ENCODE measurements at regions not wholly inside any gene's neighbourhood (a gene's known extent, or its start where the extent isn't known, plus 50 kb on each side); places are given as distances from the start of the nearest gene placed in this dataset.
"Not testable (repeated sequence)": the region's sequence is repeated elsewhere in the genome, so short reads cannot be mapped to it uniquely, and the experiment has no call there.

DNA sequence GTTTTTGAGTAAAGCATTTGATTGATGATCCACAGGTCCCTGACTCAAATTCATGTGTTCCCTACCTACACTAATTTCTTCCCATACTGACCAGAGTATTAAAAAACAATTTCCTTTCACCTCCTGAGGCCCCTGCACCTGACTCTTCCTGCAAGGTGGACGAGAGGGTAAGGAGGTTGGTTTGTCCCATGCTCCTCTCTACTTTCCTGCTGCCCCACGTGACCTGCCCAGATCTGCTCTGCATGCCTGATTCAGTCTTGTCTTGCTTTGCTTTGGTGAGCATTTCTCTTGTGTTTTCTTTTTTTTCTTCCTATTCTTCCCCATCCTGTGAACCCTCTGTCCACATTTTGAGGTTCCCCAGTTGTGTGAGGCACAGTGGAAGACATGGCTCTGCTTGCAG is 107.8 kb downstream of the ZNF467 start:
- H3K4me3 ChIP-seq (ENCODE audit: insufficient read depth, low read depth, low read length); H3K9me3 ChIP-seq (ENCODE audit: control insufficient read depth, low read length); H3K27ac ChIP-seq (ENCODE audit: insufficient read depth, low read depth, low read length, poor library complexity, severe bottlenecking); H3K4me1 ChIP-seq (ENCODE audit: control insufficient read depth, insufficient read depth, low read length); H3K36me3 ChIP-seq (ENCODE audit: control insufficient read depth, insufficient read depth, low read length); H3K27me3 ChIP-seq (ENCODE audit: control insufficient read depth, insufficient read depth, low read length, poor library complexity, severe bottlenecking): not testable (repeated sequence)
- WGBS, 2 experiments: 81 to 91% methylated on average over 2 of the region's 2 CpGs

DNA sequence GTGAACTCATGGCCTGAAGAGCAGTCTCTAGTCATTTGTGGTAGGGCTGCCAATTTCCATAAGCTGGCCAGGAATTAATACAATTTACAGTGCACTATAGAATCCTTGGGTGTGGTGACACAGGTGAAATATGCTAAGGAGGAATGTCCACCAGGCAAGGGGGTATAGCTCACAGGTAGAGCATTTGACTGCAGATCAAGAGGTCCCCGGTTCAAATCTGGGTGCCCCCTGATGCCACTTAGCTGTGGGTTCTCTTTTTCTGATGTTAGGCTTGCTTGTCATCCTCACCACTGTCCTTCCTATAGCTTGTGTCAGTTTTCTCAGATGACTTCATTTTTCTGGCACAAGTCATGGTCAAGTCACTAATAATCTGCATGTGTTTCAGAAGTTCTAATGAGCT is 108.7 kb downstream of the ZNF467 start:
- H3K9me3 ChIP-seq (ENCODE audit: control insufficient read depth, low read length): no peaks in the 10 kb centered on the region
- H3K27me3 ChIP-seq (ENCODE audit: control insufficient read depth, insufficient read depth, low read length, poor library complexity, severe bottlenecking): no peaks in the 10 kb centered on the region
- H3K4me3 ChIP-seq (ENCODE audit: insufficient read depth, low read depth, low read length): no peak overlapping the region
- H3K4me1 ChIP-seq (ENCODE audit: control insufficient read depth, insufficient read depth, low read length): no peaks in the 10 kb centered on the region
- 86 to 97% methylated on average over 1 of the region's 1 CpG for WGBS, 2 experiments
- H3K36me3 ChIP-seq (ENCODE audit: control insufficient read depth, insufficient read depth, low read length): no peaks in the 10 kb centered on the region
- H3K27ac ChIP-seq (ENCODE audit: insufficient read depth, low read depth, low read length, poor library complexity, severe bottlenecking): no peak overlapping the region

- 82 to 88% methylated on average over 5 of the region's 5 CpGs for WGBS, 2 experiments
- Histone ChIP-seq H3K27me3 (ENCODE audit: control insufficient read depth, insufficient read depth, low read length, poor library complexity, severe bottlenecking) (no peaks in the 10 kb centered on the region), H3K27ac (ENCODE audit: insufficient read depth, low read depth, low read length, poor library complexity, severe bottlenecking) (no peak overlapping the region), H3K4me3 (ENCODE audit: insufficient read depth, low read depth, low read length) (no peak overlapping the region), H3K4me1 (ENCODE audit: control insufficient read depth, insufficient read depth, low read length) (no peaks in the 10 kb centered on the region), H3K36me3 (ENCODE audit: control insufficient read depth, insufficient read depth, low read length) (no peaks in the 10 kb centered on the region), H3K9me3 (ENCODE audit: control insufficient read depth, low read length) (no peaks in the 10 kb centered on the region)
These were observed 109.2 kb downstream of the ZNF467 start for GRCh38 chr7:149664176-149664575.

GRCh38 chr7:149662591-149663095 is 110.7 kb downstream of the ZNF467 start:
- no peaks in the 10 kb centered on the region for H3K4me1 ChIP-seq (ENCODE audit: control insufficient read depth, insufficient read depth, low read length)
- 18 to 19% methylated on average over 5 of the region's 5 CpGs for WGBS, 2 experiments
- H3K4me3 ChIP-seq (ENCODE audit: insufficient read depth, low read depth, low read length): no peak overlapping the region
- H3K27me3 ChIP-seq (ENCODE audit: control insufficient read depth, insufficient read depth, low read length, poor library complexity, severe bottlenecking): no peaks in the 10 kb centered on the region
- no peak overlapping the region for H3K27ac ChIP-seq (ENCODE audit: insufficient read depth, low read depth, low read length, poor library complexity, severe bottlenecking)
- no peaks in the 10 kb centered on the region for H3K9me3 ChIP-seq (ENCODE audit: control insufficient read depth, low read length)
- no peaks in the 10 kb centered on the region for H3K36me3 ChIP-seq (ENCODE audit: control insufficient read depth, insufficient read depth, low read length)

GRCh38 chr7:149655784-149656183 is 117.6 kb downstream of the ZNF467 start:
- H3K9me3 ChIP-seq (ENCODE audit: control insufficient read depth, low read length): no peaks in the 10 kb centered on the region
- WGBS, 2 experiments: 77 to 78% methylated on average over 1 of the region's 1 CpG
- no peaks in the 10 kb centered on the region for H3K27me3 ChIP-seq (ENCODE audit: control insufficient read depth, insufficient read depth, low read length, poor library complexity, severe bottlenecking)
- no peaks in the 10 kb centered on the region for H3K4me1 ChIP-seq (ENCODE audit: control insufficient read depth, insufficient read depth, low read length)
- no peak overlapping the region for H3K27ac ChIP-seq (ENCODE audit: insufficient read depth, low read depth, low read length, poor library complexity, severe bottlenecking)
- no peaks in the 10 kb centered on the region for H3K36me3 ChIP-seq (ENCODE audit: control insufficient read depth, insufficient read depth, low read length)
- H3K4me3 ChIP-seq (ENCODE audit: insufficient read depth, low read depth, low read length): no peak overlapping the region

DNA sequence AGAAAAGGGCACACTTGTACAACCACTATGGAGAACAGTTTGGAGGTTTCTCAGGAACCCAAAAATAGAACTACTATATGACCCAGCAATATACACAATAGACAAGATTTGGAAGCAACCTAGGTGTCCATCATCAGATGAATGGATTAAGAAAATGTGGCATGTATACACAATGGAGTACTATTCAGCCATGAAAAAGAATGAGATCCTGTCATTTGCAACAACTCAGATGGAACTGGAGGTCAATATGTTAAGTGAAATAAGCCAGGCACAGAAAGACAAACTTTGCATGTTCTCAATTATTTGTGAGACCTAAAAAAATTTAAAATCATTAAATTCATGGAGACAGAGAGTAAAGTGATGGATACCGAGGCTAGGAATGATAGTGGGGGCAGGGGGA is 118.8 kb downstream of the ZNF467 start:
- no peaks in the 10 kb centered on the region for H3K4me1 ChIP-seq (ENCODE audit: control insufficient read depth, insufficient read depth, low read length)
- H3K27me3 ChIP-seq (ENCODE audit: control insufficient read depth, insufficient read depth, low read length, poor library complexity, severe bottlenecking): no peaks in the 10 kb centered on the region
- H3K27ac ChIP-seq (ENCODE audit: insufficient read depth, low read depth, low read length, poor library complexity, severe bottlenecking): no peak overlapping the region
- H3K36me3 ChIP-seq (ENCODE audit: control insufficient read depth, insufficient read depth, low read length): no peaks in the 10 kb centered on the region
- no peaks in the 10 kb centered on the region for H3K9me3 ChIP-seq (ENCODE audit: control insufficient read depth, low read length)
- WGBS, 2 experiments: 9 to 43% methylated on average over 1 of the region's 1 CpG
- no peak overlapping the region for H3K4me3 ChIP-seq (ENCODE audit: insufficient read depth, low read depth, low read length)

GRCh38 chr7:149650190-149650589 is 123.2 kb downstream of the ZNF467 start:
- H3K27me3 ChIP-seq (ENCODE audit: control insufficient read depth, insufficient read depth, low read length, poor library complexity, severe bottlenecking); H3K4me1 ChIP-seq (ENCODE audit: control insufficient read depth, insufficient read depth, low read length); H3K4me3 ChIP-seq (ENCODE audit: insufficient read depth, low read depth, low read length); H3K27ac ChIP-seq (ENCODE audit: insufficient read depth, low read depth, low read length, poor library complexity, severe bottlenecking); H3K9me3 ChIP-seq (ENCODE audit: control insufficient read depth, low read length); H3K36me3 ChIP-seq (ENCODE audit: control insufficient read depth, insufficient read depth, low read length): not testable (repeated sequence)
- 87% methylated on average over 3 of the region's 3 CpGs for WGBS, 2 experiments

DNA sequence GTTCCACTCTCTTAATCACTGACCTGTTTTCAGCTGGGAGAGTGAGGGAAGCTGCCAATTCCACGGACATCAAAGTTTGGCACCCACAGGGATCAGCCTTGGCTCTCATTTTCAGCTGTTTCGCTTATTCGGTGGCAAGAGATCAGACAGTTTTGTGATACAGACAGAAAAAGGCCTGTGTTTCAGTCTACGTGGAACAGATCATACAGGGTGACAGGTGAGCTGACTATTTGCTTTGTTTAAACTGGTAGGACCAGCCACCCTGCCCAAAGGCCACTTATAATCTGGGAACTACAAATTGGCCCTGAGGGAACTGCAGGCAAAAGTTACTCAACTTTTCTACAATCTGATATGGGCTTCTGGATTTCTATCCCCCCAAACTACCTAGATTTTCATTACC is 128.6 kb downstream of the ZNF467 start:
- Histone ChIP-seq H3K9me3 (ENCODE audit: control insufficient read depth, low read length) (no peaks in the 10 kb centered on the region), H3K27me3 (ENCODE audit: control insufficient read depth, insufficient read depth, low read length, poor library complexity, severe bottlenecking) (no peaks in the 10 kb centered on the region), H3K27ac (ENCODE audit: insufficient read depth, low read depth, low read length, poor library complexity, severe bottlenecking) (no peak overlapping the region), H3K4me3 (ENCODE audit: insufficient read depth, low read depth, low read length) (no peak overlapping the region), H3K4me1 (ENCODE audit: control insufficient read depth, insufficient read depth, low read length) (no peaks in the 10 kb centered on the region), H3K36me3 (ENCODE audit: control insufficient read depth, insufficient read depth, low read length) (no peaks in the 10 kb centered on the region)
- WGBS, 2 experiments: 87 to 91% methylated on average over 4 of the region's 4 CpGs

DNA sequence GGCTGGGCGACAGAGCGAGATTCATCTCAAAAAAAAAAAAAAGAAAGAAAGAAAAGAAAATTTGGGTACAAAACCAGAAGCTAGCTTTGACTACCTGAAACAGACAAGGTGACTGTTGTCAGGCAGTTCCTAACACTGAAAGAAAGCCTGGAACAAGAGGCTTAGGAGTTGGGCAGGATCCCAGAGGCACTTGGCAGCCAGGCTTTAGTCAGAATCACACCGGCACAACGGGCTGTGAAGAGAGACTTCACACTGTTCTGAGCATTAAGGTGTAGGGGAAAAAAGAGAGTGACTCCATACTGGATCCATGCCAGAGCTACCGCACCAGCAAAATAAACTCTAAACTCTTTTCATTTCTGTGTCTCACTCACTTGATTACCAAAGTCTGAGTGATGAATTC is 130.8 kb downstream of the ZNF467 start:
- H3K4me1 ChIP-seq (ENCODE audit: control insufficient read depth, insufficient read depth, low read length): no peaks in the 10 kb centered on the region
- H3K36me3 ChIP-seq (ENCODE audit: control insufficient read depth, insufficient read depth, low read length): no peaks in the 10 kb centered on the region
- no peaks in the 10 kb centered on the region for H3K27me3 ChIP-seq (ENCODE audit: control insufficient read depth, insufficient read depth, low read length, poor library complexity, severe bottlenecking)
- H3K4me3 ChIP-seq (ENCODE audit: insufficient read depth, low read depth, low read length): no peak overlapping the region
- 91 to 96% methylated on average over 5 of the region's 5 CpGs for WGBS, 2 experiments
- H3K9me3 ChIP-seq (ENCODE audit: control insufficient read depth, low read length): no peaks in the 10 kb centered on the region
- H3K27ac ChIP-seq (ENCODE audit: insufficient read depth, low read depth, low read length, poor library complexity, severe bottlenecking): no peak overlapping the region

GRCh38 chr7:149638566-149639320 is 134.6 kb downstream of the ZNF467 start:
- Histone ChIP-seq H3K27me3 (ENCODE audit: control insufficient read depth, insufficient read depth, low read length, poor library complexity, severe bottlenecking) (no peaks in the 10 kb centered on the region), H3K36me3 (ENCODE audit: control insufficient read depth, insufficient read depth, low read length) (no peaks in the 10 kb centered on the region), H3K27ac (ENCODE audit: insufficient read depth, low read depth, low read length, poor library complexity, severe bottlenecking) (no peak overlapping the region), H3K4me1 (ENCODE audit: control insufficient read depth, insufficient read depth, low read length) (no peaks in the 10 kb centered on the region), H3K9me3 (ENCODE audit: control insufficient read depth, low read length) (no peaks in the 10 kb centered on the region), H3K4me3 (ENCODE audit: insufficient read depth, low read depth, low read length) (no peak overlapping the region)
- WGBS, 2 experiments: 87 to 89% methylated on average over 4 to 5 of the region's 5 CpGs
